GM12878 (cell line): ENCODE measurements at regions not wholly inside any gene's neighbourhood (a gene's known extent, or its start where the extent isn't known, plus 50 kb on each side); places are given as distances from the start of the nearest gene placed in this dataset.

Experiments
- ATAC-seq: fragments of 200-7000 bp; cut with Tn5 transposase; 3 replicates; pipeline ENCODE4 v1.9.1; 2020; ENCODE audit warnings: mild to moderate bottlenecking, moderate library complexity
- BruUV-seq: library from RNA; stranded (reverse); fragments of 400-500 nt; replicated peaks from 2 replicates; lab custom pipeline; 2021; lab: Mats Ljungman, UMichigan
- CTCF ChIA-PET: fragments of 300-600 bp; sonication (Branson Sonifier 250); formaldehyde crosslinking; extraction: SDS; loops from one replicate; lab custom pipeline; 2021; ENCODE audit warnings: inconsistent platforms; lab: Yijun Ruan, JAX
- POLR2A ChIA-PET: fragments of 350-600 bp; formaldehyde crosslinking; extraction: SDS; loops from one replicate; lab custom pipeline; 2021; ENCODE audit warnings: inconsistent platforms; lab: Charles Lee
- RAD21 ChIA-PET: fragments of 300-600 bp; sonication (Branson Sonifier 250); formaldehyde crosslinking; loops from one replicate; lab custom pipeline; 2023; ENCODE audit warnings: antibody characterized with exemption; ENCODE audit not compliant: unreplicated experiment; lab: Charles Lee
- SMC1A ChIA-PET: fragments of 300-600 bp; sonication (Branson Sonifier 250); formaldehyde crosslinking; loops from one replicate; lab custom pipeline; 2023; ENCODE audit not compliant: unreplicated experiment, uncharacterized antibody; lab: Charles Lee
- DNase-seq: peaks from one replicate; pipeline ENCODE4 v3.0.0-alpha.2; 2011; ENCODE audit warnings: low read depth, low spot score
- FAIRE-seq: peaks from 3 replicates; lab custom pipeline; 2011; peaks lifted over from hg19 to GRCh38; lab: Jason Lieb, UNC
- H2AFZ ChIP-seq: 2 replicates; pipeline ENCODE4 v1.6.0; 2011; ENCODE audit warnings: low read depth, low read length, control low read depth; ENCODE audit not compliant: control insufficient read depth
- H3K27ac ChIP-seq: 2 replicates; pipeline ENCODE4 v1.5.1; 2011; ENCODE audit warnings: control low read depth; ENCODE audit not compliant: control insufficient read depth, insufficient read depth
- H3K27me3 ChIP-seq, 2 experiments: replicated peaks in 1 of 2; 2 replicates each; pipeline versions ENCODE4 v1.6.0 to v1.6.1; 2011; ENCODE audit warnings: low read length in 1 of 2; ENCODE audit not compliant: control insufficient read depth in 2 of 2, insufficient read depth in 2 of 2
- H3K36me3 ChIP-seq, 2 experiments: 2 replicates each; pipeline ENCODE4 v1.5.1; 2011; ENCODE audit warnings: low read length in 1 of 2; ENCODE audit not compliant: control insufficient read depth in 2 of 2, insufficient read depth in 2 of 2
- H3K4me1 ChIP-seq: 2 replicates; pipeline ENCODE4 v1.6.1; 2011; ENCODE audit warnings: mild to moderate bottlenecking, low read length, moderate library complexity, mixed read lengths; ENCODE audit not compliant: control insufficient read depth, insufficient read depth
- H3K4me2 ChIP-seq: 2 replicates; pipeline ENCODE4 v1.6.0; 2011; ENCODE audit warnings: control low read depth; ENCODE audit not compliant: control insufficient read depth, insufficient read depth
- H3K4me3 ChIP-seq: fragments of 200-600 bp; sonication (generic); 2 replicates; pipeline ENCODE4 v1.5.1; 2016
- H3K79me2 ChIP-seq: 2 replicates; pipeline ENCODE4 v1.6.0; 2011; ENCODE audit warnings: low read length; ENCODE audit not compliant: control insufficient read depth, insufficient read depth
- H3K9ac ChIP-seq: 2 replicates; pipeline ENCODE4 v1.8.0; 2011; ENCODE audit warnings: low read length, control low read depth, mixed read lengths; ENCODE audit not compliant: control insufficient read depth, insufficient read depth
- H3K9me3 ChIP-seq: replicated peaks from 3 replicates; pipeline ENCODE4 v1.5.1; 2011; ENCODE audit warnings: mild to moderate bottlenecking, low read length; ENCODE audit not compliant: control insufficient read depth, insufficient read depth
- H4K20me1 ChIP-seq: 2 replicates; pipeline ENCODE4 v1.6.0; 2011; ENCODE audit not compliant: control insufficient read depth, insufficient read depth
- ATF7 ChIP-seq: fragments of 450-650 bp; IDR thresholded peaks from 2 replicates; pipeline ENCODE4 v1.6.1; 2016; ENCODE audit warnings: low read depth, mild to moderate bottlenecking
- EP300 ChIP-seq, 2 experiments: fragments of 150-350 bp in 1 of 2; IDR thresholded peaks; 2 replicates each; pipeline ENCODE4 v1.6.1; 2011 to 2012; ENCODE audit warnings: low read depth in 2 of 2, low read length in 2 of 2, borderline replicate concordance in 1 of 2, improper control_type of control experiment in 1 of 2, inconsistent platforms in 1 of 2; ENCODE audit not compliant: control insufficient read depth in 1 of 2
- LARP7 ChIP-seq: fragments of 450-650 bp; IDR thresholded peaks from 2 replicates; pipeline ENCODE4 v1.6.1; 2017; ENCODE audit warnings: mild to moderate bottlenecking
- SP1 ChIP-seq: IDR thresholded peaks from one replicate; pipeline ENCODE4 v1.6.1; 2011; ENCODE audit warnings: low read depth, low read length
- ZNF207 ChIP-seq: fragments of 450-650 bp; IDR thresholded peaks from 2 replicates; pipeline ENCODE4 v1.6.1; 2014; ENCODE audit warnings: antibody characterized with exemption, mild to moderate bottlenecking, borderline replicate concordance
- WGBS: methylation state at CpG from one replicate; pipeline ENCODE4 v1.1.6; 2016; ENCODE audit warnings: low lambda C conversion rate; ENCODE audit not compliant: insufficient replicate concordance, insufficient coverage; ENCODE audit errors: missing lambda C conversion rate; 5-methylcytosine and 5-hydroxymethylcytosine counted together
- in situ Hi-C: fragments of 300-500 bp; cut with MboI; formaldehyde crosslinking; loops from 9 replicates; pipeline ENCODE4 v1.14.3; 2018; ENCODE audit warnings: mixed read lengths
- intact Hi-C: fragments of 100-400 bp; cut with micrococcal nuclease; formaldehyde crosslinking; loops from one replicate; pipeline ENCODE4 v1.14.2; 2022; ENCODE audit not compliant: unreplicated experiment
- TF ChIP-seq, protein P1 (sequence below): fragments of 450-650 bp; IDR thresholded peaks from 2 replicates; pipeline ENCODE4 v1.6.1; 2017; ENCODE audit warnings: borderline replicate concordance
- TF ChIP-seq, protein P2 (sequence below): fragments of 150-350 bp; IDR thresholded peaks from 2 replicates; pipeline ENCODE4 v1.6.1; 2016; ENCODE audit warnings: low read depth, low read length
- TF ChIP-seq, protein P3 (sequence below): fragments of 450-650 bp; IDR thresholded peaks from 2 replicates; pipeline ENCODE4 v1.6.1; 2017; ENCODE audit warnings: mild to moderate bottlenecking
- TF ChIP-seq, protein P4 (sequence below): fragments of 450-650 bp; formaldehyde crosslinking; IDR thresholded peaks from 2 replicates; pipeline ENCODE4 v1.4.0; 2020; ENCODE audit warnings: mild to moderate bottlenecking, moderate library complexity
- TF ChIP-seq, protein P5 (sequence below): fragments of 450-650 bp; formaldehyde crosslinking; IDR thresholded peaks from 2 replicates; pipeline ENCODE4 v1.5.0; 2022; ENCODE audit warnings: mild to moderate bottlenecking, missing genetic modification characterization

DNA sequence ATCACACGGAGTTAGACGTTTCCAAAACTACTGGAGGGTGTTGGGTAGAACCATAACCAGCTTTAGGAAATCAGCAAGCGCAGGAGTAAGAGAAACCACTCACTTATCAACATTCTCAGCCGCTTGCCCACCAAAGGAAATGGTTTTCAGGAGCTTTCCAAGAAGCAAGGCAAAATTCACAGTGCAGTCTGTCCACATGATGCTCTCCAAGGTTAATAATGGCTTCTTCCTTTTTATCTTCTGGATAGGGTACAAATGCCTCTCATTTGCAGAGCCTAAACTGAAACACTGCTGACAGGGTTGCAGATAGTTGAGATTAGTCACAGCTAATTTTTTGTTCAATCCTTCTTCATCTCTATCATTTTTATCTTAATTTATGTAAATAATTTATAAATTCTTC is 705.4 kb downstream of the RAB28 start:
- H4K20me1 ChIP-seq, result no peaks in the 10 kb centered on the region
- SMC1A ChIA-PET, result interaction anchor here (0.6 kb wide), 1 partner anchor 12 kb away, joined by 3 read pairs; no protein-coding TSS in a partner anchor
- no peak overlapping the region for H3K4me3 ChIP-seq
- H3K9me3 ChIP-seq, result no peaks in the 10 kb centered on the region
- no peak overlapping the region for H2AFZ ChIP-seq
- H3K79me2 ChIP-seq, result no peaks in the 10 kb centered on the region
- in situ Hi-C loops, result no loop called here
- H3K27ac ChIP-seq, result no peak overlapping the region
- RAD21 ChIA-PET, result no interaction called here
- H3K9ac ChIP-seq, result no peak overlapping the region
- CTCF ChIA-PET, result interaction anchor here (1.1 to 1.2 kb wide), 2 partner anchors 8 to 17 kb away, joined by 4 read pairs; no protein-coding TSS in a partner anchor
- no peaks in the 10 kb centered on the region for H3K4me1 ChIP-seq
- no peaks in the 10 kb centered on the region for H3K27me3 ChIP-seq
- BruUV-seq, result no TSS peak
- POLR2A ChIA-PET, result no interaction called here
- WGBS, result 0% methylated on average over 4 of the region's 4 CpGs
- intact Hi-C loops, result no loop called here
- H3K36me3 ChIP-seq, result no peaks in the 10 kb centered on the region
- FAIRE-seq (no peak), ATAC-seq (no peak), DNase-seq (no peak)
- no peak overlapping the region for H3K4me2 ChIP-seq
- TF ChIP-seq, protein P1, sequence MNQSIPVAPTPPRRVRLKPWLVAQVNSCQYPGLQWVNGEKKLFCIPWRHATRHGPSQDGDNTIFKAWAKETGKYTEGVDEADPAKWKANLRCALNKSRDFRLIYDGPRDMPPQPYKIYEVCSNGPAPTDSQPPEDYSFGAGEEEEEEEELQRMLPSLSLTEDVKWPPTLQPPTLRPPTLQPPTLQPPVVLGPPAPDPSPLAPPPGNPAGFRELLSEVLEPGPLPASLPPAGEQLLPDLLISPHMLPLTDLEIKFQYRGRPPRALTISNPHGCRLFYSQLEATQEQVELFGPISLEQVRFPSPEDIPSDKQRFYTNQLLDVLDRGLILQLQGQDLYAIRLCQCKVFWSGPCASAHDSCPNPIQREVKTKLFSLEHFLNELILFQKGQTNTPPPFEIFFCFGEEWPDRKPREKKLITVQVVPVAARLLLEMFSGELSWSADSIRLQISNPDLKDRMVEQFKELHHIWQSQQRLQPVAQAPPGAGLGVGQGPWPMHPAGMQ, result no peak
- TF ChIP-seq, protein P2, sequence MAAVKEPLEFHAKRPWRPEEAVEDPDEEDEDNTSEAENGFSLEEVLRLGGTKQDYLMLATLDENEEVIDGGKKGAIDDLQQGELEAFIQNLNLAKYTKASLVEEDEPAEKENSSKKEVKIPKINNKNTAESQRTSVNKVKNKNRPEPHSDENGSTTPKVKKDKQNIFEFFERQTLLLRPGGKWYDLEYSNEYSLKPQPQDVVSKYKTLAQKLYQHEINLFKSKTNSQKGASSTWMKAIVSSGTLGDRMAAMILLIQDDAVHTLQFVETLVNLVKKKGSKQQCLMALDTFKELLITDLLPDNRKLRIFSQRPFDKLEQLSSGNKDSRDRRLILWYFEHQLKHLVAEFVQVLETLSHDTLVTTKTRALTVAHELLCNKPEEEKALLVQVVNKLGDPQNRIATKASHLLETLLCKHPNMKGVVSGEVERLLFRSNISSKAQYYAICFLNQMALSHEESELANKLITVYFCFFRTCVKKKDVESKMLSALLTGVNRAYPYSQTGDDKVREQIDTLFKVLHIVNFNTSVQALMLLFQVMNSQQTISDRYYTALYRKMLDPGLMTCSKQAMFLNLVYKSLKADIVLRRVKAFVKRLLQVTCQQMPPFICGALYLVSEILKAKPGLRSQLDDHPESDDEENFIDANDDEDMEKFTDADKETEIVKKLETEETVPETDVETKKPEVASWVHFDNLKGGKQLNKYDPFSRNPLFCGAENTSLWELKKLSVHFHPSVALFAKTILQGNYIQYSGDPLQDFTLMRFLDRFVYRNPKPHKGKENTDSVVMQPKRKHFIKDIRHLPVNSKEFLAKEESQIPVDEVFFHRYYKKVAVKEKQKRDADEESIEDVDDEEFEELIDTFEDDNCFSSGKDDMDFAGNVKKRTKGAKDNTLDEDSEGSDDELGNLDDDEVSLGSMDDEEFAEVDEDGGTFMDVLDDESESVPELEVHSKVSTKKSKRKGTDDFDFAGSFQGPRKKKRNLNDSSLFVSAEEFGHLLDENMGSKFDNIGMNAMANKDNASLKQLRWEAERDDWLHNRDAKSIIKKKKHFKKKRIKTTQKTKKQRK, result no peak
- no peak for TF ChIP-seq ATF7
- TF ChIP-seq, protein P3, sequence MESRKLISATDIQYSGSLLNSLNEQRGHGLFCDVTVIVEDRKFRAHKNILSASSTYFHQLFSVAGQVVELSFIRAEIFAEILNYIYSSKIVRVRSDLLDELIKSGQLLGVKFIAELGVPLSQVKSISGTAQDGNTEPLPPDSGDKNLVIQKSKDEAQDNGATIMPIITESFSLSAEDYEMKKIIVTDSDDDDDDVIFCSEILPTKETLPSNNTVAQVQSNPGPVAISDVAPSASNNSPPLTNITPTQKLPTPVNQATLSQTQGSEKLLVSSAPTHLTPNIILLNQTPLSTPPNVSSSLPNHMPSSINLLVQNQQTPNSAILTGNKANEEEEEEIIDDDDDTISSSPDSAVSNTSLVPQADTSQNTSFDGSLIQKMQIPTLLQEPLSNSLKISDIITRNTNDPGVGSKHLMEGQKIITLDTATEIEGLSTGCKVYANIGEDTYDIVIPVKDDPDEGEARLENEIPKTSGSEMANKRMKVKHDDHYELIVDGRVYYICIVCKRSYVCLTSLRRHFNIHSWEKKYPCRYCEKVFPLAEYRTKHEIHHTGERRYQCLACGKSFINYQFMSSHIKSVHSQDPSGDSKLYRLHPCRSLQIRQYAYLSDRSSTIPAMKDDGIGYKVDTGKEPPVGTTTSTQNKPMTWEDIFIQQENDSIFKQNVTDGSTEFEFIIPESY, result no peak
- no peak for TF ChIP-seq EP300 (IDR thresholded peaks at IDR 0.05; ENCODE audit: borderline replicate concordance in 1 of 2, control insufficient read depth in 1 of 2, low read depth in 2 of 2, low read length in 2 of 2)
- TF ChIP-seq SP1, result no peak
- TF ChIP-seq ZNF207, result no peak
- TF ChIP-seq, protein P4, sequence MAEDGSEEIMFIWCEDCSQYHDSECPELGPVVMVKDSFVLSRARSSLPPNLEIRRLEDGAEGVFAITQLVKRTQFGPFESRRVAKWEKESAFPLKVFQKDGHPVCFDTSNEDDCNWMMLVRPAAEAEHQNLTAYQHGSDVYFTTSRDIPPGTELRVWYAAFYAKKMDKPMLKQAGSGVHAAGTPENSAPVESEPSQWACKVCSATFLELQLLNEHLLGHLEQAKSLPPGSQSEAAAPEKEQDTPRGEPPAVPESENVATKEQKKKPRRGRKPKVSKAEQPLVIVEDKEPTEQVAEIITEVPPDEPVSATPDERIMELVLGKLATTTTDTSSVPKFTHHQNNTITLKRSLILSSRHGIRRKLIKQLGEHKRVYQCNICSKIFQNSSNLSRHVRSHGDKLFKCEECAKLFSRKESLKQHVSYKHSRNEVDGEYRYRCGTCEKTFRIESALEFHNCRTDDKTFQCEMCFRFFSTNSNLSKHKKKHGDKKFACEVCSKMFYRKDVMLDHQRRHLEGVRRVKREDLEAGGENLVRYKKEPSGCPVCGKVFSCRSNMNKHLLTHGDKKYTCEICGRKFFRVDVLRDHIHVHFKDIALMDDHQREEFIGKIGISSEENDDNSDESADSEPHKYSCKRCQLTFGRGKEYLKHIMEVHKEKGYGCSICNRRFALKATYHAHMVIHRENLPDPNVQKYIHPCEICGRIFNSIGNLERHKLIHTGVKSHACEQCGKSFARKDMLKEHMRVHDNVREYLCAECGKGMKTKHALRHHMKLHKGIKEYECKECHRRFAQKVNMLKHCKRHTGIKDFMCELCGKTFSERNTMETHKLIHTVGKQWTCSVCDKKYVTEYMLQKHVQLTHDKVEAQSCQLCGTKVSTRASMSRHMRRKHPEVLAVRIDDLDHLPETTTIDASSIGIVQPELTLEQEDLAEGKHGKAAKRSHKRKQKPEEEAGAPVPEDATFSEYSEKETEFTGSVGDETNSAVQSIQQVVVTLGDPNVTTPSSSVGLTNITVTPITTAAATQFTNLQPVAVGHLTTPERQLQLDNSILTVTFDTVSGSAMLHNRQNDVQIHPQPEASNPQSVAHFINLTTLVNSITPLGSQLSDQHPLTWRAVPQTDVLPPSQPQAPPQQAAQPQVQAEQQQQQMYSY (CRISPR knock-in tag), result no peak
- TF ChIP-seq LARP7, result no peak
- TF ChIP-seq, protein P5, sequence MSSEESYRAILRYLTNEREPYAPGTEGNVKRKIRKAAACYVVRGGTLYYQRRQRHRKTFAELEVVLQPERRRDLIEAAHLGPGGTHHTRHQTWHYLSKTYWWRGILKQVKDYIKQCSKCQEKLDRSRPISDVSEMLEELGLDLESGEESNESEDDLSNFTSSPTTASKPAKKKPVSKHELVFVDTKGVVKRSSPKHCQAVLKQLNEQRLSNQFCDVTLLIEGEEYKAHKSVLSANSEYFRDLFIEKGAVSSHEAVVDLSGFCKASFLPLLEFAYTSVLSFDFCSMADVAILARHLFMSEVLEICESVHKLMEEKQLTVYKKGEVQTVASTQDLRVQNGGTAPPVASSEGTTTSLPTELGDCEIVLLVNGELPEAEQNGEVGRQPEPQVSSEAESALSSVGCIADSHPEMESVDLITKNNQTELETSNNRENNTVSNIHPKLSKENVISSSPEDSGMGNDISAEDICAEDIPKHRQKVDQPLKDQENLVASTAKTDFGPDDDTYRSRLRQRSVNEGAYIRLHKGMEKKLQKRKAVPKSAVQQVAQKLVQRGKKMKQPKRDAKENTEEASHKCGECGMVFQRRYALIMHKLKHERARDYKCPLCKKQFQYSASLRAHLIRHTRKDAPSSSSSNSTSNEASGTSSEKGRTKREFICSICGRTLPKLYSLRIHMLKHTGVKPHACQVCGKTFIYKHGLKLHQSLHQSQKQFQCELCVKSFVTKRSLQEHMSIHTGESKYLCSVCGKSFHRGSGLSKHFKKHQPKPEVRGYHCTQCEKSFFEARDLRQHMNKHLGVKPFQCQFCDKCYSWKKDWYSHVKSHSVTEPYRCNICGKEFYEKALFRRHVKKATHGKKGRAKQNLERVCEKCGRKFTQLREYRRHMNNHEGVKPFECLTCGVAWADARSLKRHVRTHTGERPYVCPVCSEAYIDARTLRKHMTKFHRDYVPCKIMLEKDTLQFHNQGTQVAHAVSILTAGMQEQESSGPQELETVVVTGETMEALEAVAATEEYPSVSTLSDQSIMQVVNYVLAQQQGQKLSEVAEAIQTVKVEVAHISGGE (CRISPR knock-in tag), result no peak
